ENCODE measurements at regions not wholly inside any gene's neighbourhood (a gene's known extent, or its start where the extent isn't known, plus 50 kb on each side); places are given as distances from the start of the nearest gene placed in this dataset.

DNA sequence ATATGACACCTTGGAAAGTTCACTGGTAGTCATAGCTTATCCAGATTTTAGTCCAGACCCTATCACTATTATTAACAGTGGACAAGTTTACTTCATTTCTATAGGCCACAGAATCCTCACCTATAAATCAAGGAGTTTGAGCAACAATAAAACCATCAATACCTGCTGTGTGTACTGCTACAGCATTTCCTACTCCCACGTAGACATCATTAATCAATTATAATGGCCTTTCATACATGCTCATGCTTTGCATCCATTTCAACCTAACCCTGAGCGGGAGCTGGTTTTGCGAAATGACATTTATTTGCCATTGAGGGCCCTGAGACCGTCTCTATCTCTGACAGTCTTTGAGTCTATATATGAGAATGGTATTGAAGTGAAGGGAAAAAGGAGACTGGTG lies 312.3 kb downstream of the FAT3 start:
- 73 to 74% methylated on average over 4 of the region's 4 CpGs for WGBS, 2 donors
- intact Hi-C loops (cut with DNase I): no loop called here
- TF ChIP-seq, protein P1, sequence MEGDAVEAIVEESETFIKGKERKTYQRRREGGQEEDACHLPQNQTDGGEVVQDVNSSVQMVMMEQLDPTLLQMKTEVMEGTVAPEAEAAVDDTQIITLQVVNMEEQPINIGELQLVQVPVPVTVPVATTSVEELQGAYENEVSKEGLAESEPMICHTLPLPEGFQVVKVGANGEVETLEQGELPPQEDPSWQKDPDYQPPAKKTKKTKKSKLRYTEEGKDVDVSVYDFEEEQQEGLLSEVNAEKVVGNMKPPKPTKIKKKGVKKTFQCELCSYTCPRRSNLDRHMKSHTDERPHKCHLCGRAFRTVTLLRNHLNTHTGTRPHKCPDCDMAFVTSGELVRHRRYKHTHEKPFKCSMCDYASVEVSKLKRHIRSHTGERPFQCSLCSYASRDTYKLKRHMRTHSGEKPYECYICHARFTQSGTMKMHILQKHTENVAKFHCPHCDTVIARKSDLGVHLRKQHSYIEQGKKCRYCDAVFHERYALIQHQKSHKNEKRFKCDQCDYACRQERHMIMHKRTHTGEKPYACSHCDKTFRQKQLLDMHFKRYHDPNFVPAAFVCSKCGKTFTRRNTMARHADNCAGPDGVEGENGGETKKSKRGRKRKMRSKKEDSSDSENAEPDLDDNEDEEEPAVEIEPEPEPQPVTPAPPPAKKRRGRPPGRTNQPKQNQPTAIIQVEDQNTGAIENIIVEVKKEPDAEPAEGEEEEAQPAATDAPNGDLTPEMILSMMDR (IDR thresholded peaks at IDR 0.05): no peak
- no peaks in the 10 kb centered on the region for H3K27me3 ChIP-seq
- no peak overlapping the region for H3K27ac ChIP-seq
- ATAC-seq (no peak), DNase-seq (no peak)
- no peak overlapping the region for H3K4me3 ChIP-seq
- no peaks in the 10 kb centered on the region for H3K36me3 ChIP-seq
- H3K4me1 ChIP-seq: no peaks in the 10 kb centered on the region
- H3K9me3 ChIP-seq: no peaks in the 10 kb centered on the region

DNA sequence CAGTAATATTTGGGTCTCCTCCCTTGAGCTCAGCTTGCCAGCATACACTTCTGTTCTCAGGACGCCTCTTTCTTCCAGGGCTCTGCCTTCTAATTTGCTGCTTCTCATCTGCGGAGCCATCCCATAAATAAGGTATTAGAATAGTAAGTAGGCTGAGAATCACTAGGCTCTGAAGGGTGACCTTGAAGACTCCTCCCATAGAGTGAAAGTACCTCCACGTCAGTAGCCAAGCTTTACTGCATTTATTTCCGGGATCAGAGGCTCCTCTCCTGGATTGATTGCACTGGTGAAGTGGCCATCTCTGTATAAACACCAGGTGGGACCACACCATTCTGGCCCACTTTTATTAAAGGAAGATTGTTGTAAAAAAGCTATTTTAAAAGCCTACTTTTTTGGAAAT lies 315.5 kb downstream of the FAT3 start:
- H3K27ac ChIP-seq: no peak overlapping the region
- H3K4me3 ChIP-seq: no peak overlapping the region
- ATAC-seq (no peak), DNase-seq (no peak)
- H3K4me1 ChIP-seq: no peaks in the 10 kb centered on the region
- no peaks in the 10 kb centered on the region for H3K9me3 ChIP-seq
- intact Hi-C loops (cut with DNase I): no loop called here
- H3K27me3 ChIP-seq: no peaks in the 10 kb centered on the region
- TF ChIP-seq, protein P1 (IDR thresholded peaks at IDR 0.05): no peak
- WGBS, 2 donors: 83 to 91% methylated on average over 4 of the region's 4 CpGs
- no peaks in the 10 kb centered on the region for H3K36me3 ChIP-seq

DNA sequence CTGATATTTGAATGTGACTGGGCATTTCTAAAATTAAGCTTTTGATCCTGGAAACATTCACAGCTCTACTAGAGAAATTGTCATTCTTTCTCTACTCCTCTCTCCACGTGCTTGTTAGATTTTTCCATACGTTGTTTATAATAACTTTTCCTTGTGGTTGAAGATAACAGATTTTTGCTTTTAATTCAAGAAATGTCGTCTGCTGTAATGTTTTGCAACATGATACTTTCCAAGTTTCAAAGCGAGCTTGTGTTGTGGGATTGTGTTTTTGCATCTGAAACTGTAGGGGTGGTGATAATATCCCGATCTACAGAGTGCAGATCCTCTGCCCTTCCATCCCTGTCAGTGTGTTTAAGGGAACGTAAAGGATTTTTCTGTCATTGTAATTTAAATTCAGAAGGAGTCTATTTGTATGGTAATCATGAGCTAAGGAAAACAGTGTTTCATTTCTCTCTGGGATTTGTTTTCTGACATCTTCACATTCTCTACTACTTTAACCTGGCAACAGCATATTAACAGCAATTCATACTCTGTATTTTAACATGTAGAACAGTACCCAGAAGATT lies 321.4 kb downstream of the FAT3 start:
- no peak overlapping the region for H3K27ac ChIP-seq
- no peak overlapping the region for H3K4me3 ChIP-seq
- no peak for ATAC-seq
- no peaks in the 10 kb centered on the region for H3K36me3 ChIP-seq
- no peaks in the 10 kb centered on the region for H3K4me1 ChIP-seq
- intact Hi-C loops (cut with DNase I): no loop called here
- DNase-seq: no peak
- 51 to 58% methylated on average over 6 of the region's 6 CpGs for WGBS, 2 donors
- H3K27me3 ChIP-seq: no peaks in the 10 kb centered on the region
- H3K9me3 ChIP-seq: no peaks in the 10 kb centered on the region
- TF ChIP-seq, protein P1 (IDR thresholded peaks at IDR 0.05): no peak

DNA sequence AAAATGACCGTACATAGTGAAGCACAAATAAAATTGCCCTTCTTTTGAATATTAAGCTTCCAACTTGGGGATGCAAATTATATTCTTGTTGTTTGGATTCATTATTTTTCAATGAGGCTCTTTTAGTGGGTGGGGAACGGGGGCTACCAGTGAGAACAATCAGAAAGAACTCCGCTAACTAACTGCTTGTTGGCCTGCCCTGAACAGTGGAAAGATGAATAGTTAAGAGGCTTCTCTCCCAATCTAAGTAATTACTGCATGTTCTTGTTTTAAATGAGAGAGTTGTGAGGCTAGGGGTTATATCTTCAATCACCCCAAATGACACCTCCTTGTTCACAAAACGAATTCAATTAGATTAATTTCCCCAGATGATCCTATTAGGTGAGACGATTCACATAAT lies 322.0 kb downstream of the FAT3 start:
- DNase-seq: no peak
- intact Hi-C loops (cut with DNase I): no loop called here
- H3K4me1 ChIP-seq: no peaks in the 10 kb centered on the region
- H3K4me3 ChIP-seq: no peak overlapping the region
- TF ChIP-seq, protein P1 (IDR thresholded peaks at IDR 0.05): no peak
- H3K36me3 ChIP-seq: no peaks in the 10 kb centered on the region
- H3K9me3 ChIP-seq: no peaks in the 10 kb centered on the region
- 75 to 90% methylated on average over 5 of the region's 5 CpGs for WGBS, 2 donors
- ATAC-seq: no peak
- no peak overlapping the region for H3K27ac ChIP-seq
- H3K27me3 ChIP-seq: no peaks in the 10 kb centered on the region
